DMS153 treated with DMSO at 0.1 percent for 48 hours (cell line): ENCODE measurements at regions not wholly inside any gene's neighbourhood (a gene's known extent, or its start where the extent isn't known, plus 50 kb on each side); places are given as distances from the start of the nearest gene placed in this dataset.
"Not testable (repeated sequence)": the region's sequence is repeated elsewhere in the genome, so short reads cannot be mapped to it uniquely, and the experiment has no call there.

Source experiments
- DNase-seq: peaks from one replicate; lab custom pipeline; 2025; ENCODE audit not compliant: unreplicated experiment; lab: John Stamatoyannopoulos, UW

- DNase-seq: no peak
These were observed 136.3 kb downstream of the TFAP2C start for GRCh38 chr20:56765172-56766073.

GRCh38 chr20:56766528-56766927 is 137.4 kb downstream of the TFAP2C start:
- no peak for DNase-seq

GRCh38 chr20:56769921-56770600 is 141.0 kb downstream of the TFAP2C start:
- no peak for DNase-seq

GRCh38 chr20:56773749-56774148 is 144.6 kb downstream of the TFAP2C start:
- DNase-seq: no peak

GRCh38 chr20:56774873-56775272 is 145.8 kb downstream of the TFAP2C start:
- DNase-seq: no peak

- DNase-seq: no peak
These were observed 147.2 kb downstream of the TFAP2C start for GRCh38 chr20:56776345-56776744.

GRCh38 chr20:56778765-56779195 is 149.7 kb downstream of the TFAP2C start:
- DNase-seq: no peak

GRCh38 chr20:56779452-56780143 is 150.5 kb downstream of the TFAP2C start:
- no peak for DNase-seq

- no peak for DNase-seq
These were observed 151.2 kb downstream of the TFAP2C start for GRCh38 chr20:56780266-56780665.

GRCh38 chr20:56781108-56781739 is 152.1 kb downstream of the TFAP2C start:
- no peak for DNase-seq

GRCh38 chr20:56781987-56782560 is 153.0 kb downstream of the TFAP2C start:
- not testable (repeated sequence) for DNase-seq

- DNase-seq: not testable (repeated sequence)
These were observed 153.7 kb downstream of the TFAP2C start for GRCh38 chr20:56782814-56783213.

GRCh38 chr20:56783826-56784225 is 154.7 kb downstream of the TFAP2C start:
- no peak for DNase-seq

GRCh38 chr20:56786503-56786902 is 157.4 kb downstream of the TFAP2C start:
- no peak for DNase-seq

- DNase-seq: no peak
These were observed 159.1 kb downstream of the TFAP2C start for GRCh38 chr20:56788041-56788670.

GRCh38 chr20:56788671-56789610 is 159.8 kb downstream of the TFAP2C start:
- DNase-seq: no peak

GRCh38 chr20:56793916-56794315 is 164.8 kb downstream of the TFAP2C start:
- DNase-seq: no peak

GRCh38 chr20:56795492-56795891 is 166.4 kb downstream of the TFAP2C start:
- no peak for DNase-seq

- DNase-seq: no peak
These were observed 167.2 kb downstream of the TFAP2C start for GRCh38 chr20:56796345-56796744.
